SK-N-SH treated with all-trans-retinoic acid at 6 μM for 48 hours (cell line): ENCODE measurements at regions not wholly inside any gene's neighbourhood (a gene's known extent, or its start where the extent isn't known, plus 50 kb on each side); places are given as distances from the start of the nearest gene placed in this dataset.

Source experiments
- CSDC2 ChIP-seq: fragments of 250-450 bp; sonication (Bioruptor Pico); IDR thresholded peaks from 2 replicates; pipeline ENCODE4 v1.5.0; 2020; ENCODE audit warnings: mild to moderate bottlenecking, moderate library complexity
- PATZ1 ChIP-seq: fragments of 250-450 bp; sonication (Bioruptor Pico); IDR thresholded peaks from 2 replicates; pipeline ENCODE4 v1.8.0; 2020; ENCODE audit warnings: mild to moderate bottlenecking, moderate library complexity, borderline replicate concordance
- SNAI2 ChIP-seq: fragments of 250-450 bp; sonication (Bioruptor Pico); IDR thresholded peaks from 2 replicates; pipeline ENCODE4 v1.5.0; 2020; ENCODE audit warnings: mild to moderate bottlenecking, moderate library complexity
- ZFP3 ChIP-seq: fragments of 250-450 bp; sonication (Bioruptor Pico); IDR thresholded peaks from 2 replicates; pipeline ENCODE4 v1.5.0; 2020; ENCODE audit warnings: mild to moderate bottlenecking, moderate library complexity
- ZFP30 ChIP-seq: fragments of 450-650 bp; formaldehyde crosslinking; IDR thresholded peaks from 2 replicates; pipeline ENCODE4 v1.5.0; 2022; ENCODE audit warnings: mild to moderate bottlenecking, moderate library complexity
- TF ChIP-seq, protein P1 (sequence below): fragments of 250-450 bp; sonication (Bioruptor Pico); IDR thresholded peaks from 2 replicates; pipeline ENCODE4 v1.8.0; 2021; ENCODE audit warnings: low read depth, mild to moderate bottlenecking, moderate library complexity, borderline replicate concordance

DNA sequence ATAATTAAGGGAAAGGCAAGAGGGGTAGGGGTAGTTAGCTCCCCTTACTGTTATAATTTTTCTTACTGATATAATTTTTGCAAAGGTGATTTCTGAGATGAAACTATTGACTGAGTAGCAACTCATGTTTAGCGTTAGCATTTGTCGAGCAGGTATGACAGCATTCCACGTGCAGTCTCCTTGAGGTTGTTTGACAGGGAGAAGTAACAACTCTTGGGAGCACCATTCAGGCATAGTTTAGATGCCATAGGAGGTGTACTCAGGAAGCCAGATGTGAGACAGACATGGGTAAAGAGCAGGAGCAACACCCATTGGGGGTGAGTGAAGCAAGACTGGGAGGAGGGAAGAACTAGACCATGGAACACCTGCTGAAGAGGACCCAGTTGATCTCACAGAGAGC is 96.6 kb upstream of the KLF6 start:
- TF ChIP-seq ZFP3 (CRISPR knock-in tag) (no peak), SNAI2 (CRISPR knock-in tag) (no peak), CSDC2 (CRISPR knock-in tag) (no peak), PATZ1 (no peak), ZFP30 (CRISPR knock-in tag) (no peak)
- TF ChIP-seq, protein P1, sequence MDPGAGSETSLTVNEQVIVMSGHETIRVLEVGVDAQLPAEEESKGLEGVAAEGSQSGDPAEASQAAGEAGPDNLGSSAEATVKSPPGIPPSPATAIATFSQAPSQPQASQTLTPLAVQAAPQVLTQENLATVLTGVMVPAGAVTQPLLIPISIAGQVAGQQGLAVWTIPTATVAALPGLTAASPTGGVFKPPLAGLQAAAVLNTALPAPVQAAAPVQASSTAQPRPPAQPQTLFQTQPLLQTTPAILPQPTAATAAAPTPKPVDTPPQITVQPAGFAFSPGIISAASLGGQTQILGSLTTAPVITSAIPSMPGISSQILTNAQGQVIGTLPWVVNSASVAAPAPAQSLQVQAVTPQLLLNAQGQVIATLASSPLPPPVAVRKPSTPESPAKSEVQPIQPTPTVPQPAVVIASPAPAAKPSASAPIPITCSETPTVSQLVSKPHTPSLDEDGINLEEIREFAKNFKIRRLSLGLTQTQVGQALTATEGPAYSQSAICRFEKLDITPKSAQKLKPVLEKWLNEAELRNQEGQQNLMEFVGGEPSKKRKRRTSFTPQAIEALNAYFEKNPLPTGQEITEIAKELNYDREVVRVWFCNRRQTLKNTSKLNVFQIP (CRISPR knock-in tag): no peak
